PC-3 (cell line): ENCODE measurements at regions not wholly inside any gene's neighbourhood (a gene's known extent, or its start where the extent isn't known, plus 50 kb on each side); places are given as distances from the start of the nearest gene placed in this dataset.
A peak's percentile ranks its signal among the peaks of the same experiment; 100 is the strongest.

ENCODE experiments used
- ATAC-seq: fragments of 200-7000 bp; cut with Tn5 transposase; 2 replicates; pipeline ENCODE4 v1.9.1; 2020; ENCODE audit warnings: mild to moderate bottlenecking, moderate library complexity
- BruUV-seq: library from RNA; stranded (reverse); fragments of 400-500 nt; replicated peaks from 2 replicates; lab custom pipeline; 2021; lab: Mats Ljungman, UMichigan
- CTCF ChIA-PET: fragments of 300-600 bp; sonication (Branson Sonifier 250); formaldehyde crosslinking; loops from one replicate; lab custom pipeline; 2022; ENCODE audit warnings: antibody characterized with exemption; lab: Charles Lee
- POLR2A ChIA-PET: fragments of 300-600 bp; sonication (Branson Sonifier 250); formaldehyde crosslinking; loops from one replicate; lab custom pipeline; 2022; ENCODE audit warnings: antibody characterized with exemption; ENCODE audit not compliant: unreplicated experiment; lab: Charles Lee
- DNase-seq: peaks from one replicate; pipeline ENCODE4 v3.0.0-alpha.2; 2015
- H2AFZ ChIP-seq: fragments of 300-600 bp; sonication (generic); 2 replicates; pipeline ENCODE4 v1.6.0; 2016; ENCODE audit warnings: antibody characterized with exemption, low read length
- H3F3A ChIP-seq: fragments of 300-600 bp; sonication (generic); one replicate; pipeline ENCODE4 v1.6.0; 2017; ENCODE audit warnings: antibody characterized with exemption, low read length, control low read depth, mild to moderate bottlenecking; ENCODE audit not compliant: unreplicated experiment
- H3K27ac ChIP-seq: fragments of 300-600 bp; sonication (generic); 2 replicates; pipeline ENCODE4 v1.5.1; 2016; ENCODE audit warnings: mild to moderate bottlenecking, low read length
- H3K27me3 ChIP-seq: fragments of 300-600 bp; sonication (generic); 2 replicates; pipeline ENCODE4 v1.6.1; 2016; ENCODE audit warnings: low read length, mixed read lengths
- H3K36me3 ChIP-seq: fragments of 300-600 bp; sonication (generic); 2 replicates; pipeline ENCODE4 v1.6.1; 2016; ENCODE audit warnings: low read depth, mixed run types, low read length, mixed read lengths
- H3K4me1 ChIP-seq: fragments of 300-600 bp; sonication (generic); 2 replicates; pipeline ENCODE4 v1.5.1; 2016; ENCODE audit warnings: low read length; ENCODE audit not compliant: insufficient read depth
- H3K4me2 ChIP-seq: fragments of 300-600 bp; sonication (generic); 2 replicates; pipeline ENCODE4 v1.6.0; 2016; ENCODE audit warnings: low read length
- H3K4me3 ChIP-seq: fragments of 300-600 bp; sonication (generic); 2 replicates; pipeline ENCODE4 v1.5.1; 2016; ENCODE audit warnings: mild to moderate bottlenecking, low read length, mixed read lengths
- H3K79me2 ChIP-seq: fragments of 300-600 bp; sonication (generic); 2 replicates; pipeline ENCODE4 v1.6.1; 2017; ENCODE audit warnings: low read length, mixed read lengths
- H3K9ac ChIP-seq: fragments of 300-600 bp; sonication (generic); 2 replicates; pipeline ENCODE4 v1.6.0; 2016; ENCODE audit warnings: mild to moderate bottlenecking, low read length
- H3K9me2 ChIP-seq: fragments of 300-600 bp; sonication (generic); replicated peaks from 2 replicates; pipeline ENCODE4 v1.6.1; 2016; ENCODE audit warnings: mixed run types, low read length, mixed read lengths
- H3K9me3 ChIP-seq: fragments of 300-600 bp; sonication (generic); 2 replicates; pipeline ENCODE4 v1.6.1; 2016; ENCODE audit warnings: low read length, mixed read lengths
- H4K20me1 ChIP-seq: fragments of 300-600 bp; sonication (generic); 2 replicates; pipeline ENCODE4 v1.6.1; 2016; ENCODE audit warnings: low read length, mixed read lengths
- CTCF ChIP-seq: fragments of 300-600 bp; sonication (generic); conservative IDR thresholded peaks from 2 replicates; pipeline ENCODE4 v1.5.1; 2017; ENCODE audit warnings: antibody characterized with exemption, low read depth, mild to moderate bottlenecking, low read length
- EZH2 ChIP-seq: fragments of 300-600 bp; sonication (generic); IDR thresholded peaks from one replicate; pipeline ENCODE4 v1.6.1; 2017; ENCODE audit warnings: antibody characterized with exemption, mild to moderate bottlenecking, low read length; ENCODE audit not compliant: unreplicated experiment
- EZH2phosphoT487 ChIP-seq: fragments of 300-600 bp; sonication (generic); IDR thresholded peaks from 2 replicates; pipeline ENCODE4 v1.6.1; 2018; ENCODE audit warnings: mild to moderate bottlenecking, antibody characterized with exemption, low read length, borderline replicate concordance
- intact Hi-C: fragments of 100-400 bp; cut with micrococcal nuclease; formaldehyde crosslinking; loops from 2 replicates; pipeline ENCODE4 v1.9.0; 2023

- Histone ChIP-seq H4K20me1 (no peaks in the 10 kb centered on the region), H3K4me2 (no peak overlapping the region), H3K4me3 (no peak overlapping the region), H3K36me3 (no peaks in the 10 kb centered on the region), H3K4me1 (peaks cover 5% of the 10 kb centered on the region; the same call in 1 of the 2 replicates), H3K9me2 (0 out of 2 replicates have a peak, but pooled peaks cover 2% of the 10 kb centered on the region), H3K27me3 (no peaks in the 10 kb centered on the region), H2AFZ (no peak overlapping the region), H3F3A (no peaks in the 10 kb centered on the region), H3K79me2 (no peaks in the 10 kb centered on the region), H3K9ac (no peak overlapping the region), H3K27ac (no peak overlapping the region), H3K9me3 (no peaks in the 10 kb centered on the region)
- no TSS peak for BruUV-seq
- DNase-seq (no peak), ATAC-seq (no peak)
- intact Hi-C loops, result no loop called here
- ChIA-PET POLR2A (no interaction called here), CTCF (no interaction called here)
- TF ChIP-seq EZH2phosphoT487 (no peak), CTCF (no peak), EZH2 (no peak)
Observed at GRCh38 chr15:35743321-35743720, 197.4 kb upstream of the DPH6 start.

GRCh38 chr15:35746121-35746520 is 200.2 kb upstream of the DPH6 start:
- intact Hi-C loops, result no loop called here
- ChIA-PET POLR2A (no interaction called here), CTCF (no interaction called here)
- no TSS peak for BruUV-seq
- Histone ChIP-seq H3K4me3 (no peak overlapping the region), H2AFZ (no peak overlapping the region), H3K79me2 (no peaks in the 10 kb centered on the region), H3K4me1 (peaks cover 4% of the 10 kb centered on the region; the same call in 1 of the 2 replicates), H3K9me2 (0 out of 2 replicates have a peak, but pooled peaks cover 2% of the 10 kb centered on the region), H3K4me2 (no peak overlapping the region), H3K9me3 (no peaks in the 10 kb centered on the region), H4K20me1 (no peaks in the 10 kb centered on the region), H3K9ac (no peak overlapping the region), H3K27me3 (no peaks in the 10 kb centered on the region), H3K27ac (no peak overlapping the region), H3F3A (no peaks in the 10 kb centered on the region), H3K36me3 (no peaks in the 10 kb centered on the region)
- TF ChIP-seq EZH2, result no peak
- TF ChIP-seq EZH2phosphoT487, result no peak
- no peak for TF ChIP-seq CTCF
- ATAC-seq (0 out of 2 replicates have a peak, but pooled peaks have one; percentile 38), DNase-seq (peak; percentile 28)

GRCh38 chr15:35748105-35748504 is 202.1 kb upstream of the DPH6 start:
- H3K79me2 ChIP-seq, result no peaks in the 10 kb centered on the region
- BruUV-seq, result no TSS peak
- TF ChIP-seq CTCF, result no peak
- no peak for TF ChIP-seq EZH2
- no peak for TF ChIP-seq EZH2phosphoT487
- POLR2A ChIA-PET, result no interaction called here
- peaks cover 8% of the 10 kb centered on the region for H3K4me1 ChIP-seq
- no peak for DNase-seq
- no peaks in the 10 kb centered on the region for H3K9me3 ChIP-seq
- no peak overlapping the region for H3K27ac ChIP-seq
- H3F3A ChIP-seq, result no peaks in the 10 kb centered on the region
- no peaks in the 10 kb centered on the region for H4K20me1 ChIP-seq
- CTCF ChIA-PET, result no interaction called here
- no peak overlapping the region for H3K4me2 ChIP-seq
- H3K36me3 ChIP-seq, result no peaks in the 10 kb centered on the region
- ATAC-seq, result no peak
- intact Hi-C loops, result no loop called here
- H3K9me2 ChIP-seq, result 0 out of 2 replicates have a peak, but pooled peaks cover 2% of the 10 kb centered on the region
- H3K4me3 ChIP-seq, result no peak overlapping the region
- H3K9ac ChIP-seq, result no peak overlapping the region
- H2AFZ ChIP-seq, result no peak overlapping the region
- no peaks in the 10 kb centered on the region for H3K27me3 ChIP-seq
